Left renal pelvis (tissue), 4 donors: ENCODE measurements at regions not wholly inside any gene's neighbourhood (a gene's known extent, or its start where the extent isn't known, plus 50 kb on each side); places are given as distances from the start of the nearest gene placed in this dataset.
A peak's percentile ranks its signal among the peaks of the same experiment; 100 is the strongest.

Experiments used
- DNase-seq, 4 donors: peaks; one replicate each; pipeline ENCODE4 v3.0.0-alpha.2; 2013; ENCODE audit warnings: low read depth in 4 of 4, low spot score in 3 of 4

- no peak for DNase-seq
Observed at GRCh38 chr11:45481026-45481425, 184.4 kb downstream of the CHST1 start.

GRCh38 chr11:45477588-45477987, 187.8 kb downstream of the CHST1 start:
- DNase-seq = no peak

GRCh38 chr11:45476126-45476525, 189.3 kb downstream of the CHST1 start:
- no peak for DNase-seq

- no peak for DNase-seq
Observed at GRCh38 chr11:45475173-45475572, 189.0 kb upstream of the SYT13 start.

DNA sequence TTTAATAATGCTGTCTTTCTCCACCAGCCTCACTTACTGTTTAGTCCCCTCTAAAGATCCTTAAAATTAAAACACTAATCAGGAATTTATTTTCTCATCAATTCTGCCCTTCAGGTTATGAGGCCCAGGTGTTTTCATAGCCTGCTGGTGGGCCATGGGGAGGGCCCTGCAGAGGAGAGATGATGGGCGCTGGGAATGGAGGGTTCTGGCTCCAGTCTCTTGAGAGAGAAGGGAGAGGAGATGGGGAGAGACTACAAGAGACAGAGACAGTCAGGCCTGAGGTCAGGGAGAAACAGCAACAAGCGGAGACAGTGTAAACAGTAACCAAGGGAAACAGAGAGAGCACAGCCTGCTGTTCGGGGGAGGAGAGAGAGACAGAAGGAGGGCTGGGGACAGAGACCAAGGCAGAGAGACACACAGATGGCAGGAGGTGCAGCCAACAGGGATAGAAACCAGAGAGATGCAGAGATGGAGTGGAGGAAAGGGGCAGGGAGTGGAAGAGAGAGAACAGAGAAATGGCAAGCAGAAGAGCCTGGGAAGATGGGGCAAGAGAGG, 187.3 kb upstream of the SYT13 start:
- DNase-seq = peak in 1 of 4 donors; percentile 26

DNA sequence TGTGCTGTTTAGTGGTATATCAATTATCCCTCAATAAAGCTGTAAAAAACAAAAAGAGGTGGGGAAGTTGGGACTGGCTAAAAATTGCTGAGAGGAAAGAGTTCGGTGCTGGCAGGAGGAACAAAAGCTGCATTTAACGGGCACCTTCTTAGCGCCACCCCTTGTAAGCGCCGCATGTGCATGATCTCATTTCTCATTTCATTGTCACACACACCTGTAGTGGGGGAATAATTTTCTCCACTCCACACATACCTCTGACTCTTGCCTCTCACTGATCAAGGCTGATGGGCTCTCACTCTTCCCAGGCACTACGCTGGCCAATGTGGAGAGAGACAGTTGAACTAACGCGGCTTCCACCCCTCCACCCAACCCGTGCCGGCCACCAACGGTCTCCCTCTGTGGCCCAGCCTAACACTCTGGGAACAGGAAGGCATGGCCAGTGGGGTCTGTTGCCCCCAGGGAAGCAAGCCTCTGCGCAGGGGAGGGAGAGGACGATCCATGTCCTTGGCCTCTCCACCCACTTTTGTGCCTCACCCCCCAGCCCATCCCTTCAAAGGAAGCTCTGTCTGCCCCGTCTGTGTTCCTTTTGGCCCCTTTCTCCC, 186.7 kb upstream of the SYT13 start:
- no peak for DNase-seq

DNA sequence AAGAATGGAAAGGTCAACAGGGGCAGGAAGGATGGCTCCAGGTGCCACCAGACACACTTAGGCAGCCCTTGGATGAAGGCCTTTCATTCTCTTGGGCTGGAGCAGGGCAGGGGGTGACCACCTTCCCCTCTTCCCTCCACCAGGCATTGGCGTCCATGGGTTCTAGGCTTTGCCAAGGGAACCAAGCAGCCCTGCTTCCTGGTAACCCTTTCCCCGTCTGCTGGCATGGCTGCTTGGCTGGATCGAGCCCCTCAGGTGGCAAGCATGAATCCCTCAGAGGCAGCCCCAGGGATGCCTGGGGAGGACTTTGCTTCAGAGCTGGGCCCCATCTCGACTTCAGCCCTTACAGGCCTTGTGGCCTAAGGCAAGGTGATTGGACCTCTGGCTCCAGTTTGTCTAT, 185.1 kb upstream of the SYT13 start:
- no peak for DNase-seq

GRCh38 chr11:45470794-45471167, 184.6 kb upstream of the SYT13 start:
- DNase-seq = no peak

DNA sequence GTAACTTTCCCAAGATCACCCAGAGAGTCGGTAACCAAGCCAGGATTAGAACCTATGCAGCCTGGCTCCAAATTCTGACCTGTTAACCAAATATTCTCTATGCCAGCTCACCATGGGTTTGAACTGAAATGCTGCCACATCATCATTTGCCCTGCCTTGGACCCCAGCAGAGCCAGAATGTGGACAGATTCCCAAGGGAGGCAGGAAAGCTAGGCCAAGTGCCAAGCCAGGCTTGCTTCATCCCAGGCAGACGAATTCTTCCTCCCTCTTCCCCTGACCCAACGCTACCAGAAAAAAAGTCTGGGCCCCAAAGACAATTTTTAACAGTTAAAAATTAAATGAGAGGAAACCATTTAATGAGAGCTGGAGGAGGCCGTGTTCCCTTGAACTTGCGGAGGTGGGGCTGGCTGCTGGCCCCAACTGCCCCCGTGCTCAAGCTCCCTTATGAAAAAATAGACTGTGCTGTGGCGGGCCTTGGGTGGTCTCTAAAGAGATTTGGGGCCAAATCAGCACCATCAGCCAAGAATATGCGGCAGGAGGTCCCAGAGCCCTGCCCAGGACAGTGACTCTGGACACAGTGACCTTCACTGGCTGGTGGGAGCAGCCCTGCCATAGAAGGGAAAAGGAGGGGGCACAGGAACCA, 184.1 kb upstream of the SYT13 start:
- DNase-seq = no peak

GRCh38 chr11:45468267-45468856, 182.2 kb upstream of the SYT13 start:
- peak in 2 of 4 donors; percentile 12 to 29 for DNase-seq

GRCh38 chr11:45463541-45463940, 177.4 kb upstream of the SYT13 start:
- DNase-seq = no peak

DNA sequence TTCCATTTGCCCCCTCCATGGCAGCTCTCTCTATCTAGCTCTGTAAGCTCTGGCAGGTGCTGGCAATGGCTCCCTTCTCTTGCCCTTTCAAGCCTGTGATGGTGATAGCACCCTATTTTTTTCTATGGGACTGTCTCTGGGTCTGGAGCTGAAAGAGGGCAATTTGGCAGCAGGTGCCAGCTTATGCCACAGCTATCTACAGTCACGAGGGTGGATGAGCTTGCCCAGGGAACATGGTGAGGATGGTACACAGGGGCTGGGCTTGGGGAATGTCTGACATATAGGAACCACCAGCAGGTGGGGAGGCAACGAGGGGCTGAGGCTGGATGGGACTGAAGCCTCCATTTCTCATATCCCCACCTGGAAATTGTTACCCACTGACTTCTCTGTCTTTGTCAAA, 175.4 kb upstream of the SYT13 start:
- no peak for DNase-seq

- DNase-seq = no peak
Observed at GRCh38 chr11:45459491-45459890, 173.3 kb upstream of the SYT13 start.

- DNase-seq = no peak
Observed at GRCh38 chr11:45458269-45458668, 172.1 kb upstream of the SYT13 start.

GRCh38 chr11:45457649-45458048, 171.5 kb upstream of the SYT13 start:
- DNase-seq = no peak

GRCh38 chr11:45456686-45457085, 170.5 kb upstream of the SYT13 start:
- DNase-seq = no peak

- no peak for DNase-seq
Observed at GRCh38 chr11:45455536-45455935, 169.4 kb upstream of the SYT13 start.

- DNase-seq = no peak
Observed at GRCh38 chr11:45454917-45455401, 168.8 kb upstream of the SYT13 start.

DNA sequence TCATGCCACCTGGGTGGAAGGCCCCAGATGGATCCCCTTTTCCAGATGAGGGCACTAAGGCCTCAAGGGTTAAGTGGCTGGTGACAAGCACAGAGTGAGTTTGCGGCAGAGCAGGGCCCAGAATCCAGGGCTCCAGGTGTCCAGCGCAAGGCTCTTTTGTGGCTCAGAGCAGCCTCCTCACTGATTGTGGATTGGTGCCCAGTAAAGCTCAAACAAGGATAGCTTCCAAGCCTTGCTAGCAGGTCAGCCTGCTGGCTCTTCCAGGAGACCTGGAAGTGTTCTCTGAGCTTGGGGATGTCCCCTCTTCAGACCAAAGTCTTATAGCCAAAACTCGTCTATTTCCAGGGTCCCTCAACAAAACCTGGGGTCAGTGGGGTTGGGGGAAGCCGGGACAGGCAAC, 167.6 kb upstream of the SYT13 start:
- DNase-seq = no peak

DNA sequence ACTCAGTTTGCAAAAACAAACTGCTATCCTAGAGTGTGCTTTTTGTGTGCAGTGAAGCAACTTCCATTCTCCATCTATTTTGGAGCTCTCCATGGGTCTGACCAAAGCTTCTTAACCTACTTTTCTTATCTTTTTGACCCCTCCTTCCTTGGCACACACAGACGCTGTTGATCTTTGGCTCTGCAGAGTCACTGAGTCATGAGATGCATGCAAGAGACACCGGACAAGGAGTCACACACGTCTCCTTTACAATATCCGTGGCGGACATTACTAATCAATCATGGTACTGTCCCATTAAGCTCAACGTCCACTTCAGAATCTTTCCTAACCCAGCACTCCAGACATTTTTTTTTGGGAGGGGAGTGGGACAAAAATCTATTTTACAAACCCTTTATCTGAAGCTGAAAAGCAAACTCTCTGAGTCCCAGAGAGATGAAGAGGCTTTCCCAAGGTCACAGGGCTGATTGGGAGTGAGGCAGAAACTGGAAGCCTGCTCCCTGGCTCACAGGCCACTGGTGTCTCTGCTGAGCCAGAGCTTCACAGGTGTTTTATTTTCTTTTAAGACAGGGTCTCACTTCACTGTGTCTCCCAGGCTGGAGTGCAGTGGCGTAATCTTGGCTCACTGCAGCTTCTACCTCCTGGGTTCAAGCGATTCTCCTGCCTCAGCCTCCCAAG, 165.8 kb upstream of the SYT13 start:
- no peak for DNase-seq

DNA sequence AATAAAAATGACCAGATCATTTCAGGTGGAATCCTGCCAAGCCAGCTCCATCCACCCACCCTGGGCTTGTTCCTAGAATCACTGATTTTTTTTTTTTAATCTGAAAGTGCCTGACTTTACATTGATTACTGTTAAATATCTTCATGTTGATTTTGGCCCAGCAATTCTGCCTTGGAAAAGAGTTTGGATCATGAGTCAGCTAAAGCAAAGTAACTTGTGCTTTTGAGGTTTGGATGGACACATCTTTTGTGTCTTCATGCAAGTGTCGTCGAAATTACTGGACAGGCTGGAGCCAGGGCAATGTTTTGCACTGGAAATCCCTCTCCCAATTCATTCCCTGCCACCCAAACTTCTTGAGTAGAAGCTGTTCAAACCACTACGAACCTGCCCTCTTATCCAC, 164.0 kb upstream of the SYT13 start:
- DNase-seq = no peak
